ENCODE measurements at regions not wholly inside any gene's neighbourhood (a gene's known extent, or its start where the extent isn't known, plus 50 kb on each side); places are given as distances from the start of the nearest gene placed in this dataset.

GRCh38 chr5:98053170-98053569, 720.3 kb upstream of the RGMB start:
- no peak for FAIRE-seq
- TF ChIP-seq POLR2A (IDR thresholded peaks at IDR 0.05; ENCODE audit: low read depth, low read length) (no peak), POLR2AphosphoS5 (IDR thresholded peaks at IDR 0.05; ENCODE audit: low read depth, low read length) (no peak), TAF1 (IDR thresholded peaks at IDR 0.05; ENCODE audit: borderline replicate concordance, low read depth, low read length) (no peak)
- DNase-seq (ENCODE audit: insufficient read length), result no peak

GRCh38 chr5:98060148-98060547, 713.3 kb upstream of the RGMB start:
- FAIRE-seq, result no peak
- no peak for TF ChIP-seq TAF1 (IDR thresholded peaks at IDR 0.05; ENCODE audit: borderline replicate concordance, low read depth, low read length)
- no peak for TF ChIP-seq POLR2AphosphoS5 (IDR thresholded peaks at IDR 0.05; ENCODE audit: low read depth, low read length)
- no peak for TF ChIP-seq POLR2A (IDR thresholded peaks at IDR 0.05; ENCODE audit: low read depth, low read length)

GRCh38 chr5:98064118-98064685, 709.3 kb upstream of the RGMB start:
- FAIRE-seq (no peak), DNase-seq (ENCODE audit: insufficient read length) (no peak)
- no peak for TF ChIP-seq POLR2A (IDR thresholded peaks at IDR 0.05; ENCODE audit: low read depth, low read length)
- no peak for TF ChIP-seq POLR2AphosphoS5 (IDR thresholded peaks at IDR 0.05; ENCODE audit: low read depth, low read length)
- TF ChIP-seq TAF1 (IDR thresholded peaks at IDR 0.05; ENCODE audit: borderline replicate concordance, low read depth, low read length), result no peak

More at GRCh38 chr5:98060148-98060547, 713.3 kb upstream of the RGMB start:
- no peak for DNase-seq (ENCODE audit: insufficient read length)

DNA sequence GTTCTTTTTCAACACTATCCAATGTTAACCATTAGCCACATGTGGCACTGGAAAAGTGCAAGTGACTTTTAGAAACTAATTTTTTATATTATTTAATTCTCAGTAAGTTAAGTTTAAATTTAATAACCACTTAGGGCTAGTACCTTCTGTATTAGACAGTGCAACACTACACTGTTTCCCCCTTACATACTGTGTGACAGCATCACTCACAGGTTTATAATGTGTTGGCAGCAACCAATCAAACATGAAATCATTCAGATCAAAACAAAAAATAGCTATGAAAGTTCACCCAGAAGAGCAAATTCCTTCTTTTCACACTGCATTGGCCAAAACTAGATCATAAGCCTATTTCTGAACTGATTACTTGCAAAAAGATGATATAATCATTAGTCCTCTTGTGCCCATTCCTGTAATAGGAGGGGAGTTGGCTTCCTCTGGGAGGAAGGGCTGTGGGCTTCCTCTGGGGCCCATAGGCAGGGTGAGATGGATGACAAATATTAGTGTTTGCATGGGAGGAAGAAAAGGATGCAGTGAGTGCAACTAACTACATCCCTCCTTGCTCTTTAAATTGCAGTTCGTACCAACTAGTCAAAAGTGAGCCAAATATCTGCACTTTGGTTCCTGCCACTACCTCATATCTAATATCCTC, 708.1 kb upstream of the RGMB start:
- DNase-seq (ENCODE audit: insufficient read length), result no peak
- FAIRE-seq, result no peak
- TF ChIP-seq POLR2AphosphoS5 (IDR thresholded peaks at IDR 0.05; ENCODE audit: low read depth, low read length) (no peak), POLR2A (IDR thresholded peaks at IDR 0.05; ENCODE audit: low read depth, low read length) (no peak), TAF1 (IDR thresholded peaks at IDR 0.05; ENCODE audit: borderline replicate concordance, low read depth, low read length) (no peak)

DNA sequence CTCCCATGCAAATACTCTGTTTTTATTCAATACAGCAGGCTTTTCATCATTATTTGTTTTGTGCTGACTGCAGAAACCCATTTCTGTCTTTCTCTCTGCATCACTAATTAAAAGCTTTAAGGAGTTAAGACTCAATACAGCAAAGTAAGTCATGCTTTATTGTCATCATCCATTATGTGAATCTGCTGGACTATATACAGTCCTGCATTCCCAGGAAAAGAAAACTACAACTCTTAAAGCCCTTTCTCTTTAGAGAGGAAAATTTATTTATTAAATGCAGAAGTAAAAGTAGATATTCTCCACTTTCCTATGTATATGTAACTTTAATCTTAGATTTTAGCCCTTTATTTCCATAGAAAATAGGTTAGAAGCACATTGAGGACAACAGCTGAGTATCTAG, 706.6 kb upstream of the RGMB start:
- no peak for DNase-seq (ENCODE audit: insufficient read length)
- FAIRE-seq, result no peak
- TF ChIP-seq POLR2A (IDR thresholded peaks at IDR 0.05; ENCODE audit: low read depth, low read length) (no peak), POLR2AphosphoS5 (IDR thresholded peaks at IDR 0.05; ENCODE audit: low read depth, low read length) (no peak), TAF1 (IDR thresholded peaks at IDR 0.05; ENCODE audit: borderline replicate concordance, low read depth, low read length) (no peak)

GRCh38 chr5:98069876-98070512, 703.5 kb upstream of the RGMB start:
- FAIRE-seq (no peak), DNase-seq (ENCODE audit: insufficient read length) (no peak)
- no peak for TF ChIP-seq TAF1 (IDR thresholded peaks at IDR 0.05; ENCODE audit: borderline replicate concordance, low read depth, low read length)
- TF ChIP-seq POLR2A (IDR thresholded peaks at IDR 0.05; ENCODE audit: low read depth, low read length), result no peak

DNA sequence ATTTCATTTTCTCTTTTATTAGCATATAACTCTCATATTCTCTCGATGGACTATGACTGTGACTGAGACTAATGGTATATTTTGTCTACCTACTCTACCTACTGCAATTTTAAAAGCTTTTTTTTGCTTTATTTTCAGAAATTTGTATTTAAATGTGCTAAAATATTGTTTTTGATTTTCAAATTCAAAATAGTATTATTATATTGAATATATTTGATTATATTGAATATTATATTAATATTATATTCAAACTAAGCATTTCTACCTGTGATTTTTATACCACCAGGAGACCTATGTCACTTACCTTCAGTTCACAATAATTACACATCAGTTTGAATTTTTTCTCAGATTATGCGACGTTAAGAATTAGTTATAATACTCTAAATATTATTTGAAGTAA, 700.5 kb upstream of the RGMB start:
- DNase-seq (ENCODE audit: insufficient read length) (no peak), FAIRE-seq (no peak)
- TF ChIP-seq POLR2A (IDR thresholded peaks at IDR 0.05; ENCODE audit: low read depth, low read length) (no peak), TAF1 (IDR thresholded peaks at IDR 0.05; ENCODE audit: borderline replicate concordance, low read depth, low read length) (no peak), POLR2AphosphoS5 (IDR thresholded peaks at IDR 0.05; ENCODE audit: low read depth, low read length) (no peak)

GRCh38 chr5:98076501-98076900, 697.0 kb upstream of the RGMB start:
- TF ChIP-seq POLR2AphosphoS5 (IDR thresholded peaks at IDR 0.05; ENCODE audit: low read depth, low read length), result no peak
- no peak for TF ChIP-seq POLR2A (IDR thresholded peaks at IDR 0.05; ENCODE audit: low read depth, low read length)
- no peak for TF ChIP-seq TAF1 (IDR thresholded peaks at IDR 0.05; ENCODE audit: borderline replicate concordance, low read depth, low read length)
- no peak for DNase-seq (ENCODE audit: insufficient read length)
- no peak for FAIRE-seq

DNA sequence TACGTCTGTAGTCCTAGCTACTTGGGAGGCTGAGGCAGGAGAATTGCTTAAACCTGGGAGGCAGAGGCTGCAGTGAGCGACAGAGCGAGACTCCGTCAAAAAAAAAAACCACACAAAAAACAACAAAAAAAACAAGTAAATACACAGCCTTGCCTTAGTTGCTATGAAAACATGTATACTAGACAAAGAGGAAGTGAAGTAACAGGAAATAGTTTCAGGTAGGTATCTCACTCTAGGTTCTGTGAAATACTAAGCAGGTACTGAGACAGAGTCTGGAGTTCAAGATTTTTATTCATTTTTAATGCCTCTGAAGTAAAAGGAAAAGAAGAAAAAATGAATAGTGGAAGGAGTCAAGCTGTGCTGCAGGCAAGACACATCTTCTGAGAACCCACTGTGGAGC, 687.9 kb upstream of the RGMB start:
- no peak for FAIRE-seq
- TF ChIP-seq TAF1 (IDR thresholded peaks at IDR 0.05; ENCODE audit: borderline replicate concordance, low read depth, low read length) (no peak), POLR2A (IDR thresholded peaks at IDR 0.05; ENCODE audit: low read depth, low read length) (no peak), POLR2AphosphoS5 (IDR thresholded peaks at IDR 0.05; ENCODE audit: low read depth, low read length) (no peak)
- no peak for DNase-seq (ENCODE audit: insufficient read length)

DNA sequence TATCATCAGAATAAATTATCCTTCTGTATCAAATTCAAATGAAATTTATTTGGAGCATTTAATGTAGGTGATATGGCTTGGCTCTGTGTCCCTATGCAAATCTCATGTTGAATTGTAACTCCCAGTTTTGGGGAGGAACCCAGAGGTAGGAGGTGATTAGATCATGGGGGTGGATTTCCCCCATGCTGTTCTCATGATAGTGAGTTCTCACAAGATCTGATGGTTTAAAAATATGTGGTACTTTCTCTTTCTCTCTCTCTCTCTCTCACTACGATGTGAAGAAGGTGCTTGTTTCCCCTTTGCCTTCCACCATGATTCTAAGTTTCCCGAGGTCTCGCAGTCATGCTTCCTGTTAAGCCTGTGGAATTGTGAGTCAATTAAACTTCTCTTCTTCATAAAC, 678.4 kb upstream of the RGMB start:
- DNase-seq (ENCODE audit: insufficient read length) (no peak), FAIRE-seq (peak; percentile 27)
- TF ChIP-seq POLR2AphosphoS5 (IDR thresholded peaks at IDR 0.05; ENCODE audit: low read depth, low read length), result no peak
- no peak for TF ChIP-seq TAF1 (IDR thresholded peaks at IDR 0.05; ENCODE audit: borderline replicate concordance, low read depth, low read length)
- TF ChIP-seq POLR2A (IDR thresholded peaks at IDR 0.05; ENCODE audit: low read depth, low read length), result no peak

DNA sequence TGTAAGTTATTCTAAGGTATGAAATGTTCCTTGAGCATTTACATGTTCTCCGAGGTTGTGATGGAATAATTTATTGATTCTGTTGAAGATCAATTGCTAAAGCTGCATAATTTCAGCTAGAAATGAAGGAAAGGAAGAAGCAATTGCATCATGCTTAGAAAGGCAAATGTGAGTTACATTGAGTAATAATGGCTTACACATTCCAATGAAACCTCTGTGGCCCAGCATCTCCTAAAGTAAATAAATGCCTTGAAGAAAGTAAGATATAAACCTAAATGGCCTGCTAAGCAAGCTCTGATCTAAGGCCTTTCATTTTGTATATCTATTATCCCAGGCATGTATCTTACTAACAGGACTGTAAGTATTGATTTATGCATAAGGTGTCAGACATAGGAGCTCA, 677.3 kb upstream of the RGMB start:
- FAIRE-seq, result no peak
- DNase-seq (ENCODE audit: insufficient read length), result no peak
- TF ChIP-seq POLR2AphosphoS5 (IDR thresholded peaks at IDR 0.05; ENCODE audit: low read depth, low read length) (no peak), TAF1 (IDR thresholded peaks at IDR 0.05; ENCODE audit: borderline replicate concordance, low read depth, low read length) (no peak), POLR2A (IDR thresholded peaks at IDR 0.05; ENCODE audit: low read depth, low read length) (no peak)

Measured in GM12892 (cell line).